ENCODE measurements at regions not wholly inside any gene's neighbourhood (a gene's known extent, or its start where the extent isn't known, plus 50 kb on each side); places are given as distances from the start of the nearest gene placed in this dataset.

DNA sequence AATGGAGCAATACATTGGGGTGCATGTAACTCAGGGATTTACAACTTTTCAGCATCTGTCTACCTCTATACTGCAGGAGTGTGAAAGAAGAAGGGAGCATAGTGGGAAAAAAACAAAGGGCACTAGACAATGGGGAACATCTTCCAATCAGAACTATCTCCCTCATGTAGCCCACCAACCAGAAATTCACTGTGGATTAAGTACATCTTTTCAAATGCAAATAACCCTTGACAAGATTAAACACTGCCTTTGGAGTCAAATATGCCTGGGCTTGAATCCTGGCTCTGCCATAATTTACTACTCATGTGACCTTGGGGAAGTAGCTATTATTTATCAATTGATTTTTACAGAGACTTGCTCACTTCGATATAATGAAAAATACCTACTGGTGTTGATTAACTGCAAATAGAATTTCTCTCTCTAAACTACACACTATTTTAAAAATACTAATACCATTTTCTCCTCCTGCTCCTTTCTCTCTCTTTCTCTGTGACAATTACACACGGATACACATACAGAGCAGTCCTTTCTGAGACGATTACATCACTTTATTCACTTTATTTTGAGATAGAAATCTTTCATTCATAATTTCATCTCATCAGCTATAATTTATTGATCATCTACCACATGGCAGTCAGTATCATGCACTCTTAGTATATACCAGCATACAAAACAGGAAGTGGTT is 783.7 kb downstream of the FRK start:
- DNase-seq (ENCODE audit: low spot score) = no peak
- in situ Hi-C loops (cut with MboI; ENCODE audit: low pct_unique_long_range_greater_than_20kb, low sequenced_read_pairs, unreplicated experiment) = no loop called here
- TF ChIP-seq, protein P1, sequence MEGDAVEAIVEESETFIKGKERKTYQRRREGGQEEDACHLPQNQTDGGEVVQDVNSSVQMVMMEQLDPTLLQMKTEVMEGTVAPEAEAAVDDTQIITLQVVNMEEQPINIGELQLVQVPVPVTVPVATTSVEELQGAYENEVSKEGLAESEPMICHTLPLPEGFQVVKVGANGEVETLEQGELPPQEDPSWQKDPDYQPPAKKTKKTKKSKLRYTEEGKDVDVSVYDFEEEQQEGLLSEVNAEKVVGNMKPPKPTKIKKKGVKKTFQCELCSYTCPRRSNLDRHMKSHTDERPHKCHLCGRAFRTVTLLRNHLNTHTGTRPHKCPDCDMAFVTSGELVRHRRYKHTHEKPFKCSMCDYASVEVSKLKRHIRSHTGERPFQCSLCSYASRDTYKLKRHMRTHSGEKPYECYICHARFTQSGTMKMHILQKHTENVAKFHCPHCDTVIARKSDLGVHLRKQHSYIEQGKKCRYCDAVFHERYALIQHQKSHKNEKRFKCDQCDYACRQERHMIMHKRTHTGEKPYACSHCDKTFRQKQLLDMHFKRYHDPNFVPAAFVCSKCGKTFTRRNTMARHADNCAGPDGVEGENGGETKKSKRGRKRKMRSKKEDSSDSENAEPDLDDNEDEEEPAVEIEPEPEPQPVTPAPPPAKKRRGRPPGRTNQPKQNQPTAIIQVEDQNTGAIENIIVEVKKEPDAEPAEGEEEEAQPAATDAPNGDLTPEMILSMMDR (IDR thresholded peaks at IDR 0.05; ENCODE audit: extremely low read depth, insufficient read depth, missing control alignments) = no peak

GRCh38 chr6:115272311-115272710 is 788.4 kb downstream of the FRK start:
- TF ChIP-seq, protein P1 (IDR thresholded peaks at IDR 0.05; ENCODE audit: extremely low read depth, insufficient read depth, missing control alignments) = no peak
- DNase-seq (ENCODE audit: low spot score) = no peak
- in situ Hi-C loops (cut with MboI; ENCODE audit: low pct_unique_long_range_greater_than_20kb, low sequenced_read_pairs, unreplicated experiment) = no loop called here

DNA sequence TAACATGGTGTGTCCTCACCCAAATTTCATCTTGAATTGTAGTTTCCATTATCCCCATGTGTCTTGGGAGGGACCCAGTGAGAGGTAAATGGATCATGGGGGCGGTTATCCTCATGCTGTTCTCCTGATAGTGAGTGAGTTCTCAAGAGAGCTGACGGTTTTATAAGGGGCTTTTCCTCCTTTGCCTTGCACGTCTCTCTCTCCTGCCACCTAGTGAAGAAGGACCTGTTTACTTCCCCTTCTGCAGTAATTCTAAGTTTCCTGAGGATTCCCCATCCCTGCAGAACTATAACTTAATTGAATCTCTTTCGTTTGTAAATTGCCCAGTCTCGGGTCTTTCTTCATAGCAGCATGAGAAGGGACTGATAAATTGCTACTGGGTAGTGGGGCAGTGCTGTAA is 789.3 kb downstream of the FRK start:
- no peak for DNase-seq (ENCODE audit: low spot score)
- in situ Hi-C loops (cut with MboI; ENCODE audit: low pct_unique_long_range_greater_than_20kb, low sequenced_read_pairs, unreplicated experiment) = no loop called here
- TF ChIP-seq, protein P1 (IDR thresholded peaks at IDR 0.05; ENCODE audit: extremely low read depth, insufficient read depth, missing control alignments) = no peak

DNA sequence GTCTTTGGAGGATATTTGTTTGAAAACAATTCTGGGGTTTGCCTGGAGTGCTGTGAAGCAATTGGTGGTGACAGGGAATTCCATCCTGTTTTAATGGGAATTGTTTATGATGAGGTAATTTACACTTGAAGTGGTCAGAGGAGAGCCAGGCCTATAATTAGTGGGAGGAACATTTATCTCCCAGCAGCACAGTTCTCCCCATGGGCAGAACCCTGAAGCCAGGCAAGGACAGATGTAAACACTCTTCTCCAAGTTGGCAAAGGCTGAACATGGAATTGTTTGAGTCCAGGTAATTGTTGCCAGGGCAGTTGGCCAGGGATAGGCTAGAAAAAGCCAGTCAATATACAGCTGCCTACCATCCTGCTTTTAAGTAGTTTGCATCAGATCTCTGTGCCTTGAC is 789.7 kb downstream of the FRK start:
- in situ Hi-C loops (cut with MboI; ENCODE audit: low pct_unique_long_range_greater_than_20kb, low sequenced_read_pairs, unreplicated experiment) = no loop called here
- TF ChIP-seq, protein P1 (IDR thresholded peaks at IDR 0.05; ENCODE audit: extremely low read depth, insufficient read depth, missing control alignments) = no peak
- no peak for DNase-seq (ENCODE audit: low spot score)

- DNase-seq (ENCODE audit: low spot score) = no peak
- in situ Hi-C loops (cut with MboI; ENCODE audit: low pct_unique_long_range_greater_than_20kb, low sequenced_read_pairs, unreplicated experiment) = no loop called here
- TF ChIP-seq, protein P1 (IDR thresholded peaks at IDR 0.05; ENCODE audit: extremely low read depth, insufficient read depth, missing control alignments) = no peak
Measured at GRCh38 chr6:115241373-115241772, 819.3 kb downstream of the FRK start.

DNA sequence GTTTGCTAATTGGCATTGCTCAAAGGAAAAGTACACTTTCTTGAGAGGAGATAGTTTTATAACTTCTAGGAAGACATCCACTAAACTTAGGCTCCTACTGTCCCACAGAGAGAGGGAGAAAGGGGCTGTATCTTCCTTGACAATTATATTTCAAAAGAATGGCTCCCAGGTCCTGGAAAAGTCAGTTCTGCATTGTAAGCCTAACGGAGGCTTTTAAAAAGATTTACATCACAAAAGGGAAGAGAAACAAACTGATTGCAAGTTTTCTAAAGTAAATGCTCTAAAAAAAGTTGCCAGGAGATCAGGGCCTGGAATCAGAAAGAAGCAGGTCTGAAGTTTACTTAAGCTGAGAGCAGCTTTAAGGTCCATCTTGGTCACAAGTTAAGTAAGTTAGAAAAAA is 839.5 kb downstream of the FRK start:
- TF ChIP-seq, protein P1 (IDR thresholded peaks at IDR 0.05; ENCODE audit: extremely low read depth, insufficient read depth, missing control alignments) = no peak
- in situ Hi-C loops (cut with MboI; ENCODE audit: low pct_unique_long_range_greater_than_20kb, low sequenced_read_pairs, unreplicated experiment) = no loop called here
- DNase-seq (ENCODE audit: low spot score) = no peak

All from GM13977 (cell line).